Transverse colon (tissue), 4 donors: ENCODE measurements at regions not wholly inside any gene's neighbourhood (a gene's known extent, or its start where the extent isn't known, plus 50 kb on each side); places are given as distances from the start of the nearest gene placed in this dataset.

Source experiments
- DNase-seq: peaks from one replicate; pipeline ENCODE4 v3.0.0-alpha.2; 2019
- H3K27ac ChIP-seq, 4 donors: fragments of 200-600 bp; sonication (generic); 2 replicates each; pipeline ENCODE4 v1.5.1; 2016 to 2018; ENCODE audit warnings: inconsistent platforms in 4 of 4
- H3K27me3 ChIP-seq: fragments of 200-600 bp; sonication (generic); 2 replicates; pipeline ENCODE4 v1.5.1; 2017; ENCODE audit warnings: inconsistent platforms
- H3K36me3 ChIP-seq, 4 donors: fragments of 200-600 bp; sonication (generic); 2 replicates each; pipeline ENCODE4 v1.5.1; 2017 to 2019; ENCODE audit warnings: inconsistent platforms in 4 of 4
- H3K4me1 ChIP-seq, 4 donors: fragments of 200-600 bp; sonication (generic); 2 replicates each; pipeline ENCODE4 v1.5.1; 2017 to 2020; ENCODE audit warnings: inconsistent platforms in 4 of 4
- H3K4me3 ChIP-seq, 4 donors: fragments of 200-600 bp; sonication (generic); 1 replicate in 1 of 4; 2 replicates in 3 of 4; pipeline versions ENCODE4 v1.5.1 to v1.6.1; 2017 to 2019; ENCODE audit warnings: inconsistent platforms in 4 of 4
- H3K9me3 ChIP-seq, 2 donors: fragments of 200-600 bp; sonication (generic); 2 replicates each; pipeline ENCODE4 v1.5.1; 2017 to 2019; ENCODE audit warnings: inconsistent platforms in 2 of 2
- EP300 ChIP-seq: sonication (generic); formaldehyde crosslinking; IDR thresholded peaks from one replicate; pipeline ENCODE4 v1.6.1; 2017; ENCODE audit warnings: antibody characterized with exemption, low read depth
- POLR2A ChIP-seq: fragments of 450-650 bp; IDR thresholded peaks from one replicate; pipeline ENCODE4 v1.6.1; 2016; ENCODE audit warnings: antibody characterized with exemption, mild to moderate bottlenecking, moderate library complexity
- POLR2AphosphoS5 ChIP-seq, 3 donors: sonication (generic); formaldehyde crosslinking; IDR thresholded peaks; one replicate each; pipeline ENCODE4 v1.6.1; 2016; ENCODE audit warnings: antibody characterized with exemption in 3 of 3
- WGBS, 2 donors: methylation state at CpG; one replicate each; pipeline ENCODE4 v1.1.5; 2018; ENCODE audit warnings: low coverage in 1 of 2; 5-methylcytosine and 5-hydroxymethylcytosine counted together
- in situ Hi-C, 4 donors: fragments of 200-750 bp; cut with MboI; loops; one replicate each; pipeline versions ENCODE4 v1.15.0 to v1.15.1; 2017; ENCODE audit warnings: low sequenced_read_pairs in 3 of 4, low pct_ligation_motif_present in 1 of 4, low pct_unique_long_range_greater_than_20kb in 1 of 4
- intact Hi-C: fragments of 100-400 bp; cut with DNase I; formaldehyde crosslinking; loops from one replicate; pipeline ENCODE4 v1.15.1; 2023; ENCODE audit warnings: low total_unique reads
- TF ChIP-seq, protein P1 (sequence below), 5 experiments: fragments of 200-600 bp in 3 of 5; fragments of 450-650 bp in 2 of 5; sonication (generic) in 3 of 5; IDR thresholded peaks; 1 replicate in 2 of 5; 2 replicates in 3 of 5; pipeline ENCODE4 v1.5.1; 2016 to 2017; ENCODE audit warnings: antibody characterized with exemption in 5 of 5, inconsistent platforms in 3 of 5, mild to moderate bottlenecking in 2 of 5, moderate library complexity in 1 of 5

- no peaks in the 10 kb centered on the region for H3K4me1 ChIP-seq
- no peaks in the 10 kb centered on the region for H3K27me3 ChIP-seq
- no peaks in the 10 kb centered on the region for H3K36me3 ChIP-seq
- no peak for DNase-seq
- WGBS, 2 donors: 78 to 84% methylated on average over 6 of the region's 6 CpGs
- H3K4me3 ChIP-seq: no peak overlapping the region
- H3K9me3 ChIP-seq: no peaks in the 10 kb centered on the region
- in situ Hi-C loops: no loop called here
- H3K27ac ChIP-seq: no peak overlapping the region
- TF ChIP-seq POLR2A: no peak
- no peak for TF ChIP-seq POLR2AphosphoS5 (IDR thresholded peaks at IDR 0.05)
- TF ChIP-seq, protein P1, sequence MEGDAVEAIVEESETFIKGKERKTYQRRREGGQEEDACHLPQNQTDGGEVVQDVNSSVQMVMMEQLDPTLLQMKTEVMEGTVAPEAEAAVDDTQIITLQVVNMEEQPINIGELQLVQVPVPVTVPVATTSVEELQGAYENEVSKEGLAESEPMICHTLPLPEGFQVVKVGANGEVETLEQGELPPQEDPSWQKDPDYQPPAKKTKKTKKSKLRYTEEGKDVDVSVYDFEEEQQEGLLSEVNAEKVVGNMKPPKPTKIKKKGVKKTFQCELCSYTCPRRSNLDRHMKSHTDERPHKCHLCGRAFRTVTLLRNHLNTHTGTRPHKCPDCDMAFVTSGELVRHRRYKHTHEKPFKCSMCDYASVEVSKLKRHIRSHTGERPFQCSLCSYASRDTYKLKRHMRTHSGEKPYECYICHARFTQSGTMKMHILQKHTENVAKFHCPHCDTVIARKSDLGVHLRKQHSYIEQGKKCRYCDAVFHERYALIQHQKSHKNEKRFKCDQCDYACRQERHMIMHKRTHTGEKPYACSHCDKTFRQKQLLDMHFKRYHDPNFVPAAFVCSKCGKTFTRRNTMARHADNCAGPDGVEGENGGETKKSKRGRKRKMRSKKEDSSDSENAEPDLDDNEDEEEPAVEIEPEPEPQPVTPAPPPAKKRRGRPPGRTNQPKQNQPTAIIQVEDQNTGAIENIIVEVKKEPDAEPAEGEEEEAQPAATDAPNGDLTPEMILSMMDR (IDR thresholded peaks at IDR 0.05): no peak
- TF ChIP-seq EP300: no peak
- intact Hi-C loops: no loop called here
Measured at GRCh38 chr6:166826264-166826663, 130.1 kb downstream of the RNASET2 start.

GRCh38 chr6:166825553-166826145, 130.7 kb downstream of the RNASET2 start:
- in situ Hi-C loops (no loop called here), intact Hi-C loops (no loop called here)
- Histone ChIP-seq H3K4me1 (no peaks in the 10 kb centered on the region), H3K9me3 (no peaks in the 10 kb centered on the region), H3K27ac (no peak overlapping the region), H3K27me3 (no peaks in the 10 kb centered on the region), H3K4me3 (no peak overlapping the region), H3K36me3 (no peaks in the 10 kb centered on the region)
- 67 to 73% methylated on average over 4 to 6 of the region's 6 CpGs for WGBS, 2 donors
- no peak for DNase-seq
- TF ChIP-seq POLR2AphosphoS5 (IDR thresholded peaks at IDR 0.05): no peak
- no peak for TF ChIP-seq EP300
- no peak for TF ChIP-seq POLR2A

GRCh38 chr6:166824880-166825250, 131.5 kb downstream of the RNASET2 start:
- H3K4me3 ChIP-seq: no peak overlapping the region
- H3K27me3 ChIP-seq: no peaks in the 10 kb centered on the region
- in situ Hi-C loops (no loop called here), intact Hi-C loops (no loop called here)
- TF ChIP-seq POLR2AphosphoS5 (IDR thresholded peaks at IDR 0.05) (no peak), EP300 (no peak), POLR2A (no peak)
- TF ChIP-seq, protein P1 (IDR thresholded peaks at IDR 0.05): no peak
- H3K9me3 ChIP-seq: no peaks in the 10 kb centered on the region
- no peak for DNase-seq
- WGBS, 2 donors: 76 to 86% methylated on average over 3 to 10 of the region's 10 CpGs
- no peaks in the 10 kb centered on the region for H3K4me1 ChIP-seq
- H3K36me3 ChIP-seq: no peaks in the 10 kb centered on the region
- H3K27ac ChIP-seq: no peak overlapping the region

- Histone ChIP-seq H3K4me1 (no peaks in the 10 kb centered on the region), H3K27me3 (no peaks in the 10 kb centered on the region), H3K27ac (no peak overlapping the region), H3K4me3 (no peak overlapping the region), H3K9me3 (no peaks in the 10 kb centered on the region), H3K36me3 (no peaks in the 10 kb centered on the region)
- no peak for TF ChIP-seq EP300
- TF ChIP-seq POLR2AphosphoS5 (IDR thresholded peaks at IDR 0.05): no peak
- no peak for TF ChIP-seq POLR2A
- TF ChIP-seq, protein P1 (IDR thresholded peaks at IDR 0.05): no peak
- 81 to 91% methylated on average over 4 to 10 of the region's 10 CpGs for WGBS, 2 donors
- in situ Hi-C loops (no loop called here), intact Hi-C loops (no loop called here)
- DNase-seq: no peak
Measured at GRCh38 chr6:166824146-166824879, 132.0 kb downstream of the RNASET2 start.
